ENCODE measurements at regions not wholly inside any gene's neighbourhood (a gene's known extent, or its start where the extent isn't known, plus 50 kb on each side); places are given as distances from the start of the nearest gene placed in this dataset.

GRCh38 chr13:95480791-95481780, 71.4 kb upstream of the CLDN10 start:
- no peak for TF ChIP-seq CREB5 (CRISPR knock-in tag; IDR thresholded peaks at IDR 0.05; ENCODE audit: low read depth)
- TF ChIP-seq TOX (CRISPR knock-in tag; IDR thresholded peaks at IDR 0.05; ENCODE audit: borderline replicate concordance) = no peak
- no peak for TF ChIP-seq PATZ1 (CRISPR knock-in tag; IDR thresholded peaks at IDR 0.05; ENCODE audit: borderline replicate concordance)
- TF ChIP-seq POU6F1 (CRISPR knock-in tag; IDR thresholded peaks at IDR 0.05; ENCODE audit: borderline replicate concordance, low read depth) = no peak
- no peak for TF ChIP-seq CSDC2 (CRISPR knock-in tag; IDR thresholded peaks at IDR 0.05)
- no peak for TF ChIP-seq BACH2 (CRISPR knock-in tag; IDR thresholded peaks at IDR 0.05; ENCODE audit: borderline replicate concordance)
- TF ChIP-seq ARNTL (CRISPR knock-in tag; IDR thresholded peaks at IDR 0.05; ENCODE audit: borderline replicate concordance, low read depth) = no peak
- no peak for TF ChIP-seq ZNF565 (CRISPR knock-in tag; conservative IDR thresholded peaks at IDR 0.05; ENCODE audit: low read depth)
- TF ChIP-seq ZNF70 (CRISPR knock-in tag; IDR thresholded peaks at IDR 0.05) = no peak
- TF ChIP-seq ZFP30 (CRISPR knock-in tag; IDR thresholded peaks at IDR 0.05) = no peak
- no peak for TF ChIP-seq CSRNP3 (CRISPR knock-in tag; IDR thresholded peaks at IDR 0.05)
- TF ChIP-seq OSR1 (CRISPR knock-in tag; IDR thresholded peaks at IDR 0.05) = no peak

All from SK-N-SH treated with all-trans-retinoic acid at 6 μM for 48 hours (cell line).